IMR-90 (cell line): ENCODE measurements at regions not wholly inside any gene's neighbourhood (a gene's known extent, or its start where the extent isn't known, plus 50 kb on each side); places are given as distances from the start of the nearest gene placed in this dataset.

Experiments used
- ATAC-seq: fragments of 200-7000 bp; cut with Tn5 transposase; 2 replicates; pipeline ENCODE4 v1.9.1; 2020; ENCODE audit warnings: low read depth, mild to moderate bottlenecking, moderate library complexity
- BruUV-seq: library from RNA; stranded (reverse); fragments of 400-500 nt; replicated peaks from 2 replicates; lab custom pipeline; 2021; lab: Mats Ljungman, UMichigan
- CTCF ChIA-PET: fragments of 300-600 bp; formaldehyde crosslinking; extraction: SDS; loops from one replicate; lab custom pipeline; 2021; ENCODE audit warnings: antibody characterized with exemption; lab: Yijun Ruan, JAX
- POLR2A ChIA-PET: fragments of 300-600 bp; sonication (Branson Sonifier 250); formaldehyde crosslinking; loops from one replicate; lab custom pipeline; 2022; ENCODE audit warnings: antibody characterized with exemption; ENCODE audit not compliant: unreplicated experiment; lab: Charles Lee
- DNase-seq: peaks from one replicate; pipeline ENCODE4 v3.0.0; 2013
- H2AFZ ChIP-seq: replicated peaks from 2 replicates; pipeline ENCODE3; 2013; ENCODE audit warnings: low read length, mild to moderate bottlenecking; ENCODE audit not compliant: poor library complexity
- H2AK5ac ChIP-seq: 2 replicates; pipeline ENCODE4 v1.6.1; 2013; ENCODE audit warnings: low read depth, low read length, inconsistent platforms
- H2AK9ac ChIP-seq: replicated peaks from 2 replicates; pipeline ENCODE3; 2013; ENCODE audit warnings: mild to moderate bottlenecking, low read depth, low read length, moderate library complexity; ENCODE audit not compliant: poor library complexity
- H2BK120ac ChIP-seq: 2 replicates; pipeline ENCODE4 v1.6.1; 2013; ENCODE audit warnings: low read depth, low read length, inconsistent platforms
- H2BK15ac ChIP-seq: 3 replicates; pipeline ENCODE4 v1.6.1; 2013; ENCODE audit warnings: low read depth, low read length, inconsistent platforms
- H2BK20ac ChIP-seq: 2 replicates; pipeline ENCODE4 v1.6.1; 2013; ENCODE audit warnings: low read depth, mild to moderate bottlenecking, inconsistent platforms, low read length, moderate library complexity
- H2BK5ac ChIP-seq: 2 replicates; pipeline ENCODE4 v1.6.1; 2013; ENCODE audit warnings: mild to moderate bottlenecking, low read depth, low read length, inconsistent platforms; ENCODE audit not compliant: poor library complexity, severe bottlenecking
- H3K14ac ChIP-seq: replicated peaks from 2 replicates; pipeline ENCODE4 v1.6.1; 2013; ENCODE audit warnings: low read depth, low read length, inconsistent platforms
- H3K18ac ChIP-seq: 2 replicates; pipeline ENCODE4 v1.6.1; 2013; ENCODE audit warnings: low read depth, low read length, control low read depth
- H3K23ac ChIP-seq: 2 replicates; pipeline ENCODE4 v1.6.1; 2013; ENCODE audit warnings: low read depth, low read length, inconsistent platforms
- H3K27ac ChIP-seq: 2 replicates; pipeline ENCODE4 v1.5.1; 2013; ENCODE audit warnings: mild to moderate bottlenecking, control low read depth, low read length; ENCODE audit not compliant: insufficient read depth
- H3K27me3 ChIP-seq: 2 replicates; pipeline ENCODE4 v1.6.1; 2013; ENCODE audit warnings: low read length; ENCODE audit not compliant: control insufficient read depth, insufficient read depth
- H3K36me3 ChIP-seq: 2 replicates; pipeline ENCODE4 v1.6.1; 2013; ENCODE audit warnings: low read length, mixed read lengths; ENCODE audit not compliant: control insufficient read depth, insufficient read depth
- H3K4ac ChIP-seq: 2 replicates; pipeline ENCODE4 v1.6.1; 2013; ENCODE audit warnings: low read depth, low read length, inconsistent platforms
- H3K4me1 ChIP-seq: 2 replicates; pipeline ENCODE4 v1.6.1; 2013; ENCODE audit warnings: low read length, mixed read lengths; ENCODE audit not compliant: control insufficient read depth, insufficient read depth
- H3K4me2 ChIP-seq: 2 replicates; pipeline ENCODE4 v1.6.1; 2013; ENCODE audit warnings: low read depth, mild to moderate bottlenecking, control low read depth, low read length, moderate library complexity
- H3K4me3 ChIP-seq: 2 replicates; pipeline ENCODE4 v1.5.1; 2013; ENCODE audit warnings: low read depth, mild to moderate bottlenecking, control low read depth, low read length, moderate library complexity; ENCODE audit not compliant: insufficient read depth
- H3K56ac ChIP-seq: 2 replicates; pipeline ENCODE4 v1.6.1; 2013; ENCODE audit warnings: low read length, inconsistent platforms; ENCODE audit not compliant: insufficient read depth; ENCODE audit errors: extremely low read depth
- H3K79me1 ChIP-seq, 2 experiments: 2 replicates each; pipeline ENCODE4 v1.6.1; 2013; ENCODE audit warnings: low read length in 2 of 2, inconsistent platforms in 1 of 2, low read depth in 1 of 2
- H3K9ac ChIP-seq: 2 replicates; pipeline ENCODE4 v1.6.1; 2013; ENCODE audit warnings: low read depth, low read length, control low read depth
- H3K9me1 ChIP-seq: 2 replicates; pipeline ENCODE4 v1.6.1; 2013; ENCODE audit warnings: low read length, inconsistent platforms; ENCODE audit not compliant: insufficient read depth
- H3K9me3 ChIP-seq: 2 replicates; pipeline ENCODE4 v1.6.1; 2013; ENCODE audit warnings: low read length; ENCODE audit not compliant: control insufficient read depth, insufficient read depth
- H4K20me1 ChIP-seq: 2 replicates; pipeline ENCODE4 v1.6.1; 2013; ENCODE audit warnings: low read length, inconsistent platforms; ENCODE audit not compliant: insufficient read depth
- H4K5ac ChIP-seq: 2 replicates; pipeline ENCODE4 v1.6.1; 2013; ENCODE audit warnings: mild to moderate bottlenecking, low read depth, low read length, control low read depth
- H4K8ac ChIP-seq, 2 experiments: 2 replicates each; pipeline ENCODE4 v1.6.1; 2013; ENCODE audit warnings: low read depth in 2 of 2, low read length in 2 of 2, control low read depth in 1 of 2, inconsistent platforms in 1 of 2
- H4K91ac ChIP-seq: 2 replicates; pipeline ENCODE4 v1.6.1; 2013; ENCODE audit warnings: low read depth, low read length, inconsistent platforms; ENCODE audit not compliant: insufficient read depth
- MXI1 ChIP-seq: IDR thresholded peaks from 2 replicates; pipeline ENCODE4 v1.6.1; 2012; ENCODE audit warnings: low read depth, mild to moderate bottlenecking, low read length, moderate library complexity, borderline replicate concordance
- NFE2L2 ChIP-seq: fragments of 150-350 bp; IDR thresholded peaks from 2 replicates; pipeline ENCODE4 v1.6.1; 2016; ENCODE audit warnings: low read depth, mild to moderate bottlenecking, low read length
- WGBS, 2 experiments: methylation state at CpG; one replicate each; pipeline versions ENCODE4 v1.1.5 to v1.1.7; 2013; ENCODE audit warnings: missing lambda C conversion rate in 2 of 2; ENCODE audit not compliant: insufficient read length in 1 of 2; ENCODE audit errors: extremely low coverage in 2 of 2; 5-methylcytosine and 5-hydroxymethylcytosine counted together
- dilution Hi-C: fragments of 300-500 bp; cut with HindIII; formaldehyde crosslinking; loops from one replicate; pipeline ENCODE4 v1.14.3; 2018; ENCODE audit warnings: low sequenced_read_pairs; ENCODE audit not compliant: unreplicated experiment
- in situ Hi-C: fragments of 300-500 bp; cut with MboI; formaldehyde crosslinking; loops from 3 replicates; pipeline ENCODE4 v1.14.3; 2019; ENCODE audit warnings: low sequenced_read_pairs, inconsistent platforms, mixed read lengths
- intact Hi-C: fragments of 100-400 bp; cut with micrococcal nuclease; formaldehyde crosslinking; loops from 2 replicates; pipeline ENCODE4 v1.10.0; 2022

- no peak for TF ChIP-seq MXI1
These were observed 1504.5 kb downstream of the CDH11 start (continued) for GRCh38 chr16:63617047-63617989.

GRCh38 chr16:63614429-63614828 is 1507.4 kb downstream of the CDH11 start:
- no peak for TF ChIP-seq MXI1
- no peak for TF ChIP-seq NFE2L2
- ChIA-PET CTCF (no interaction called here), POLR2A (no interaction called here)
- no peak overlapping the region for H3K4me3 ChIP-seq
- no peak overlapping the region for H2BK5ac ChIP-seq
- no peaks in the 10 kb centered on the region for H3K4me1 ChIP-seq
- no peak overlapping the region for H3K56ac ChIP-seq
- no peak overlapping the region for H3K14ac ChIP-seq
- H2AK5ac ChIP-seq, result no peak overlapping the region
- H3K9me1 ChIP-seq, result no peaks in the 10 kb centered on the region
- H2BK120ac ChIP-seq, result no peak overlapping the region; the same call in 1 of the 2 replicates
- 80% methylated on average over 1 of the region's 3 CpGs; no CpG with 5 or more reads in 1 of the 2 experiments for WGBS, 2 experiments
- H3K4me2 ChIP-seq, result no peak overlapping the region
- no peaks in the 10 kb centered on the region for H3K36me3 ChIP-seq
- no peak overlapping the region for H4K5ac ChIP-seq
- BruUV-seq, result no TSS peak
- H3K23ac ChIP-seq, result no peak overlapping the region
- dilution Hi-C loops, result no loop called here
- no peak overlapping the region for H3K18ac ChIP-seq
- no peak overlapping the region for H2AK9ac ChIP-seq
- no peaks in the 10 kb centered on the region for H3K79me1 ChIP-seq
- no peak overlapping the region for H3K4ac ChIP-seq
- no peak overlapping the region for H2AFZ ChIP-seq
- in situ Hi-C loops, result no loop called here
- H4K8ac ChIP-seq, result no peak overlapping the region
- intact Hi-C loops, result no loop called here
- no peak overlapping the region for H2BK20ac ChIP-seq
- 0 out of 2 replicates have a peak, but pooled peaks cover 4% of the 10 kb centered on the region for H3K9me3 ChIP-seq
- no peak overlapping the region for H3K9ac ChIP-seq
- H4K20me1 ChIP-seq, result no peaks in the 10 kb centered on the region
- ATAC-seq (no peak), DNase-seq (no peak)
- H4K91ac ChIP-seq, result no peak overlapping the region
- H3K27me3 ChIP-seq, result no peaks in the 10 kb centered on the region
- H2BK15ac ChIP-seq, result no peak overlapping the region
- no peak overlapping the region for H3K27ac ChIP-seq
